CD14-positive monocyte (primary cell): ENCODE measurements at regions not wholly inside any gene's neighbourhood (a gene's known extent, or its start where the extent isn't known, plus 50 kb on each side); places are given as distances from the start of the nearest gene placed in this dataset.

Source experiments
- DNase-seq, 3 donors: peaks; one replicate each; pipeline ENCODE4 v3.0.0-alpha.2; 2011 to 2022
- H2AFZ ChIP-seq: 2 replicates; pipeline ENCODE4 v1.6.0; 2012; ENCODE audit warnings: mild to moderate bottlenecking, low read depth, low read length, inconsistent platforms; ENCODE audit not compliant: insufficient read depth, poor library complexity, severe bottlenecking
- H3K27ac ChIP-seq, 2 donors: 1 replicate in 1 of 2; 2 replicates in 1 of 2; pipeline ENCODE4 v1.5.1; 2012 to 2013; ENCODE audit warnings: low read length in 2 of 2, control low read depth in 1 of 2, inconsistent platforms in 1 of 2, low read depth in 1 of 2, mild to moderate bottlenecking in 1 of 2
- H3K27me3 ChIP-seq, 2 donors: one replicate each; pipeline versions ENCODE4 v1.6.0 to v1.6.1; 2011 to 2013; ENCODE audit warnings: low read length in 2 of 2; ENCODE audit not compliant: control insufficient read depth in 2 of 2, insufficient read depth in 2 of 2
- H3K36me3 ChIP-seq, 2 donors: replicated peaks in 1 of 2; 1 replicate in 1 of 2; 2 replicates in 1 of 2; pipeline versions ENCODE4 v1.5.1 to v1.6.1; 2012 to 2013; ENCODE audit warnings: low read length in 2 of 2, control low read depth in 1 of 2, inconsistent platforms in 1 of 2, mild to moderate bottlenecking in 1 of 2; ENCODE audit not compliant: insufficient read depth in 2 of 2, control insufficient read depth in 1 of 2
- H3K4me1 ChIP-seq, 2 donors: 1 replicate in 1 of 2; 2 replicates in 1 of 2; pipeline versions ENCODE4 v1.5.1 to v1.6.1; 2012 to 2013; ENCODE audit warnings: low read length in 2 of 2, control low read depth in 1 of 2, inconsistent platforms in 1 of 2, mild to moderate bottlenecking in 1 of 2, moderate library complexity in 1 of 2; ENCODE audit not compliant: insufficient read depth in 2 of 2, control insufficient read depth in 1 of 2
- H3K4me2 ChIP-seq: replicated peaks from 2 replicates; pipeline ENCODE3; 2012; ENCODE audit warnings: low read length, moderate library complexity, mild to moderate bottlenecking; ENCODE audit not compliant: poor library complexity, severe bottlenecking; ENCODE audit errors: extremely low read depth
- H3K4me3 ChIP-seq, 3 experiments: fragments of 200-600 bp in 1 of 3; sonication (generic) in 1 of 3; replicated peaks in 1 of 3; 1 replicate in 2 of 3; 2 replicates in 1 of 3; pipeline ENCODE4 v1.5.1; 2011 to 2013; ENCODE audit warnings: low read length in 3 of 3, mild to moderate bottlenecking in 3 of 3, control low read depth in 2 of 3, low read depth in 2 of 3, inconsistent platforms in 1 of 3, moderate library complexity in 1 of 3
- H3K79me2 ChIP-seq: 2 replicates; pipeline ENCODE4 v1.6.0; 2012; ENCODE audit warnings: mild to moderate bottlenecking, control low read depth, inconsistent platforms, low read length, moderate library complexity; ENCODE audit not compliant: insufficient read depth
- H3K9ac ChIP-seq: 2 replicates; pipeline ENCODE4 v1.6.0; 2017; ENCODE audit warnings: low read length, mild to moderate bottlenecking; ENCODE audit not compliant: insufficient read depth, poor library complexity, severe bottlenecking
- H3K9me3 ChIP-seq, 2 donors: replicated peaks in 1 of 2; 1 replicate in 1 of 2; 2 replicates in 1 of 2; pipeline versions ENCODE4 v1.5.1 to v1.6.1; 2012 to 2013; ENCODE audit warnings: low read length in 2 of 2, control low read depth in 1 of 2; ENCODE audit not compliant: control insufficient read depth in 1 of 2, insufficient read depth in 1 of 2
- H4K20me1 ChIP-seq: 2 replicates; pipeline ENCODE4 v1.6.0; 2012; ENCODE audit warnings: mild to moderate bottlenecking, low read length, control low read depth, moderate library complexity; ENCODE audit not compliant: insufficient read depth
- H3K27ac Mint-ChIP-seq, 7 donors: one replicate each; pipeline ENCODE4 v1.8.0; 2020; ENCODE audit warnings: mild to moderate bottlenecking in 7 of 7, mixed read lengths in 7 of 7, moderate library complexity in 6 of 7, inconsistent platforms in 2 of 7
- H3K27me3 Mint-ChIP-seq, 3 donors: one replicate each; pipeline ENCODE4 v1.8.0; 2021 to 2022; ENCODE audit warnings: low read depth in 3 of 3, mild to moderate bottlenecking in 3 of 3, mixed read lengths in 3 of 3, moderate library complexity in 3 of 3, inconsistent platforms in 1 of 3
- H3K36me3 Mint-ChIP-seq, 2 donors: one replicate each; pipeline ENCODE4 v1.8.0; 2020; ENCODE audit warnings: mixed read lengths in 2 of 2, inconsistent platforms in 1 of 2, mild to moderate bottlenecking in 1 of 2
- H3K4me1 Mint-ChIP-seq: one replicate; pipeline ENCODE4 v1.8.0; 2020; ENCODE audit warnings: mild to moderate bottlenecking, mixed read lengths
- H3K4me3 Mint-ChIP-seq, 2 donors: one replicate each; pipeline ENCODE4 v1.8.0; 2020; ENCODE audit warnings: mild to moderate bottlenecking in 2 of 2, mixed read lengths in 2 of 2, moderate library complexity in 1 of 2
- H3K9me3 Mint-ChIP-seq, 7 donors: one replicate each; pipeline ENCODE4 v1.8.0; 2020 to 2022; ENCODE audit warnings: mixed read lengths in 7 of 7, mild to moderate bottlenecking in 6 of 7, moderate library complexity in 6 of 7, inconsistent platforms in 2 of 7
- CTCF ChIP-seq: fragments of 200-600 bp; IDR thresholded peaks from one replicate; pipeline ENCODE4 v1.8.0; 2022; ENCODE audit warnings: antibody characterized with exemption, mild to moderate bottlenecking
- whole genome bisulfite sequencing: methylation state at CpG from one replicate; pipeline ENCODE4 v1.1.5; 2013; ENCODE audit warnings: missing lambda C conversion rate; ENCODE audit not compliant: insufficient coverage; 5-methylcytosine and 5-hydroxymethylcytosine counted together
- intact Hi-C, 2 donors: fragments of 100-400 bp; cut with micrococcal nuclease; formaldehyde crosslinking; loops; one replicate each; pipeline versions ENCODE4 v1.15.0 to v1.15.1; 2023

- Histone ChIP-seq H3K4me2 (no peak overlapping the region), H3K27ac (no peak overlapping the region), H3K4me1 (no peaks in the 10 kb centered on the region), H4K20me1 (peaks cover 3% of the 10 kb centered on the region), H3K4me3 (no peak overlapping the region), H3K27me3 (no peaks in the 10 kb centered on the region), H3K9ac (no peak overlapping the region), H3K79me2 (no peaks in the 10 kb centered on the region), H3K36me3 (peaks cover 45 to 98% of the 10 kb centered on the region in 2 donors), H3K9me3 (no peaks in the 10 kb centered on the region), H2AFZ (no peak overlapping the region)
- H3K27ac Mint-ChIP-seq: no peak overlapping the region
- intact Hi-C loops: no loop called here
- TF ChIP-seq CTCF: no peak
- peaks cover 76 to 80% of the 10 kb centered on the region in 2 donors for H3K36me3 Mint-ChIP-seq
- H3K4me3 Mint-ChIP-seq: no peak overlapping the region
- peaks cover 0 to 1% (median 0%) of the 10 kb centered on the region in 3 donors for H3K27me3 Mint-ChIP-seq
- DNase-seq: no peak
- no peaks in the 10 kb centered on the region for H3K9me3 Mint-ChIP-seq
- no CpG with 5 or more reads among the region's 1 CpG for WGBS
- peaks cover 3% of the 10 kb centered on the region for H3K4me1 Mint-ChIP-seq
Observed at GRCh38 chr14:71713451-71713850, 218.8 kb upstream of the RGS6 start.

GRCh38 chr14:71714225-71714624 is 218.0 kb upstream of the RGS6 start:
- H3K27me3 ChIP-seq: no peaks in the 10 kb centered on the region
- H3K4me1 ChIP-seq: no peaks in the 10 kb centered on the region
- H3K4me3 ChIP-seq: no peak overlapping the region
- peaks cover 78 to 79% of the 10 kb centered on the region in 2 donors for H3K36me3 Mint-ChIP-seq
- intact Hi-C loops: no loop called here
- H3K9ac ChIP-seq: no peak overlapping the region
- H3K4me1 Mint-ChIP-seq: peaks cover 3% of the 10 kb centered on the region
- no peak overlapping the region for H3K27ac Mint-ChIP-seq
- DNase-seq: no peak
- peaks cover 3% of the 10 kb centered on the region for H4K20me1 ChIP-seq
- no CpG with 5 or more reads among the region's 1 CpG for WGBS
- peaks cover 43 to 97% of the 10 kb centered on the region in 2 donors for H3K36me3 ChIP-seq
- H3K27ac ChIP-seq: no peak overlapping the region
- peaks cover 0 to 1% (median 0%) of the 10 kb centered on the region in 3 donors for H3K27me3 Mint-ChIP-seq
- H3K9me3 ChIP-seq: no peaks in the 10 kb centered on the region
- no peak overlapping the region for H2AFZ ChIP-seq
- no peaks in the 10 kb centered on the region for H3K9me3 Mint-ChIP-seq
- no peaks in the 10 kb centered on the region for H3K79me2 ChIP-seq
- no peak overlapping the region for H3K4me2 ChIP-seq
- H3K4me3 Mint-ChIP-seq: no peak overlapping the region
- TF ChIP-seq CTCF: no peak
